ENCODE measurements at regions not wholly inside any gene's neighbourhood (a gene's known extent, or its start where the extent isn't known, plus 50 kb on each side); places are given as distances from the start of the nearest gene placed in this dataset.

DNA sequence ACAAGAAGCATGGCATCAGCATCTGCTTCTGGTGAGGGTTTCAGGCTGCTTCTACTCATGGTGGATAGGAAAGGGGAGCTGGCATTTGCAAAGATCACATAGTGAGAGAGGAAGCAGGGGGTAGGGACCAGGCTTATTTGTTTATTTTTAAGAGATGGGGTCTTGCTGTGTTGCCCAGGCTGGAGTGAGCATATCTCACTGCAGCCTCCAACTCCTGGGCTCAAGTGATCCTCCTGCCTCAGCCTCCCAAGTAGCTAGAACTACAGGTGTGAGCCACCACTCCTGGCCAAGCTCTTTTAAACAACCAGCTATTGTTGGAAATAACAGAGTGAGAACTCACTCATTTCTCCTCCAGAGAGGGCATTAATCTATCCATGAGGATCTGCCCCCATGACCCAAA is 138.8 kb upstream of the FOXN2 start:
- no peak overlapping the region for H3K4me3 Mint-ChIP-seq

DNA sequence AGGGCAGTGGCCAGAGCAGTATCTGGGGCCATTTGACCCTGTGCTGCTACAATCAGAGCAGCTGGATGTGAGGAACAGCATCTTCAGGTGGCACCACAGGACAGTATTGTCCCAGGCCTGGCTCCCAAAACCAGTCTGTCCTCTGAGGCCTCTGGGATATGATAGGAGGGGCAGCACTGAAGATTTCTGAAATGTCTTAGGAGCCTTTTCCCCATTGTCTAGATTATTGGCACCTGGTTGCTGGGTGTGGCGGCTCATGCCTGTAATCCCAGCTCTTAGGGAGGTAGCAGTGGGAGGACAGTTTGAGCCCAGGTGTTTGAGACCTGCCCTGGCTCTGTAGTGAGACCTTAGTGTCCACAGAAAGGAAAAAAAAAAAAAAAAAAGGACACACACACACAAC is 137.6 kb upstream of the FOXN2 start:
- ChIA-PET POLR2A (interaction anchor here in 1 of 2 donors (0.6 kb wide), 1 partner anchor 33 kb away, joined by 3 read pairs; no protein-coding TSS in a partner anchor), CTCF (no interaction called here)
- Mint-ChIP-seq H3K4me1 (no peaks in the 10 kb centered on the region), H3K9me3 (no peaks in the 10 kb centered on the region), H3K27ac (no peak overlapping the region), H3K27me3 (no peaks in the 10 kb centered on the region), H3K36me3 (no peaks in the 10 kb centered on the region), H3K4me3 (no peak overlapping the region)
- H3K4me3 ChIP-seq (ENCODE audit: control insufficient read depth in 1 of 2, extremely low read depth in 1 of 2, low read length in 1 of 2): no peak overlapping the region
- no peaks in the 10 kb centered on the region for H3K27me3 ChIP-seq (replicated peaks in 1 of 2; ENCODE audit: control insufficient read depth in 2 of 2, extremely low read depth in 1 of 2, insufficient read depth in 2 of 2, low read length in 1 of 2)
- no peak overlapping the region for H3K27ac ChIP-seq (ENCODE audit: low read length)
- DNase-seq: no peak
- no peak for ATAC-seq (replicated peaks in 1 of 4)
- no peaks in the 10 kb centered on the region for H3K9me3 ChIP-seq
- H3K36me3 ChIP-seq (ENCODE audit: control insufficient read depth in 2 of 2, extremely low read depth in 1 of 2, insufficient read depth in 1 of 2, low read length in 1 of 2): no peaks in the 10 kb centered on the region
- H3K4me1 ChIP-seq (ENCODE audit: control insufficient read depth in 1 of 2, extremely low read depth in 1 of 2, insufficient read depth in 2 of 2, low read length in 2 of 2): no peaks in the 10 kb centered on the region
- WGBS (ENCODE audit: insufficient coverage): no CpG with 5 or more reads among the region's 1 CpG

More for the DNA sequence above, 138.8 kb upstream of the FOXN2 start:
- ChIA-PET POLR2A (no interaction called here), CTCF (no interaction called here)
- H3K9me3 Mint-ChIP-seq: no peaks in the 10 kb centered on the region
- DNase-seq (no peak), ATAC-seq (replicated peaks in 1 of 4) (no peak)
- Histone ChIP-seq H3K36me3 (ENCODE audit: control insufficient read depth in 2 of 2, extremely low read depth in 1 of 2, insufficient read depth in 1 of 2, low read length in 1 of 2) (no peaks in the 10 kb centered on the region), H3K9me3 (no peaks in the 10 kb centered on the region), H3K4me3 (ENCODE audit: control insufficient read depth in 1 of 2, extremely low read depth in 1 of 2, low read length in 1 of 2) (no peak overlapping the region), H3K27ac (ENCODE audit: low read length) (no peak overlapping the region), H3K27me3 (replicated peaks in 1 of 2; ENCODE audit: control insufficient read depth in 2 of 2, extremely low read depth in 1 of 2, insufficient read depth in 2 of 2, low read length in 1 of 2) (peaks cover 0 to 5% of the 10 kb centered on the region in 2 experiments), H3K4me1 (ENCODE audit: control insufficient read depth in 1 of 2, extremely low read depth in 1 of 2, insufficient read depth in 2 of 2, low read length in 2 of 2) (no peaks in the 10 kb centered on the region)
- no peaks in the 10 kb centered on the region for H3K36me3 Mint-ChIP-seq
- H3K27ac Mint-ChIP-seq: no peak overlapping the region
- H3K4me1 Mint-ChIP-seq: no peaks in the 10 kb centered on the region
- no peaks in the 10 kb centered on the region for H3K27me3 Mint-ChIP-seq

DNA sequence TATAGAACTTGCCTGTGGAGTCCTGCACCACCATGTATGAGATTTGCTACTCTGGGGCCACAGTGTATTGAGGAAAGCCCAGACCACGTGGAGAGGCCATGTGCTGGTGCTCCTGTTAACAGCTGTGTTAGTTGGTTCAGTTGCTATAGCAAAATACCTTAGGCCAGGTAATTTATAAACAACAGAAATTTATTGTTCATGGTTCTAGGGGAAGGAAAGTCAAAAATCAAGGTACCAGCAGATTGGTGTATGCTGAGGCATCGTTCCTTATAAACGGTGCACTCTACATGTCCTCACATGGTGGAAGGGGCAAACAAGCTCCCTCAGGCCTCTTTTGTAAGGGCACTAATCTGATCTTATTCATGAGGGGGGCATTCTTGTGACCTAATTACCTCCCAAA is 135.9 kb upstream of the FOXN2 start:
- H3K4me1 Mint-ChIP-seq: no peaks in the 10 kb centered on the region
- WGBS (ENCODE audit: insufficient coverage): no CpG with 5 or more reads among the region's 3 CpGs
- no peaks in the 10 kb centered on the region for H3K36me3 Mint-ChIP-seq

DNA sequence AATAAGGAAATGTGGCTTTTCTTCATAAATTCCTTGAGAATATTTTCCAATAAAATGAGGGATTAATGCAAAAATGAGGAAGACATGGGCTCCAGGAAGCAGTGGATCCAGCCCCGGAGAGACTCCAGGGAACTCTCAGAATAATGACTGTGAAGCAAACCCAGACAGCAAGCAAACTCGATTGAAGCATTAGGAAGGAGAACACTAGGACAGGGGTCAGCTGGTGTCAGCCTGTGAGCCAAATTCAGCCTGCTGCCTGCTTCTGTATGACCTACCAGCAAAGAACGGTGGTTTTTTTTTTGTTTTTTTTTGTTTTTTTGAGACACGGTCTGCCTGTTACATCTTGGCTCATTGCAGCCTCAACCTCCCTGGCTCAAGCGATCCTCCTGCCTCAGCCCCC is 133.9 kb upstream of the FOXN2 start:
- H3K9me3 ChIP-seq: no peaks in the 10 kb centered on the region
- ChIA-PET POLR2A (no interaction called here), CTCF (no interaction called here)
- ATAC-seq (replicated peaks in 1 of 4): no peak
- no peaks in the 10 kb centered on the region for H3K4me1 Mint-ChIP-seq
- no peaks in the 10 kb centered on the region for H3K9me3 Mint-ChIP-seq
- WGBS (ENCODE audit: insufficient coverage): 92% methylated on average over 5 of the region's 5 CpGs
- H3K4me1 ChIP-seq (ENCODE audit: control insufficient read depth in 1 of 2, extremely low read depth in 1 of 2, insufficient read depth in 2 of 2, low read length in 2 of 2): no peaks in the 10 kb centered on the region
- H3K4me3 Mint-ChIP-seq: no peak overlapping the region
- H3K27ac ChIP-seq (ENCODE audit: low read length): no peak overlapping the region
- H3K36me3 ChIP-seq (ENCODE audit: control insufficient read depth in 2 of 2, extremely low read depth in 1 of 2, insufficient read depth in 1 of 2, low read length in 1 of 2): no peaks in the 10 kb centered on the region
- H3K27ac Mint-ChIP-seq: no peak overlapping the region
- H3K4me3 ChIP-seq (ENCODE audit: control insufficient read depth in 1 of 2, extremely low read depth in 1 of 2, low read length in 1 of 2): no peak overlapping the region
- H3K27me3 ChIP-seq (replicated peaks in 1 of 2; ENCODE audit: control insufficient read depth in 2 of 2, extremely low read depth in 1 of 2, insufficient read depth in 2 of 2, low read length in 1 of 2): no peaks in the 10 kb centered on the region
- no peak for DNase-seq
- H3K36me3 Mint-ChIP-seq: no peaks in the 10 kb centered on the region
- no peaks in the 10 kb centered on the region for H3K27me3 Mint-ChIP-seq

More for the DNA sequence above, 135.9 kb upstream of the FOXN2 start:
- H3K36me3 ChIP-seq (ENCODE audit: control insufficient read depth in 2 of 2, extremely low read depth in 1 of 2, insufficient read depth in 1 of 2, low read length in 1 of 2): no peaks in the 10 kb centered on the region
- no peak overlapping the region for H3K27ac ChIP-seq (ENCODE audit: low read length)
- H3K27me3 Mint-ChIP-seq: no peaks in the 10 kb centered on the region
- no peak overlapping the region for H3K4me3 ChIP-seq (ENCODE audit: control insufficient read depth in 1 of 2, extremely low read depth in 1 of 2, low read length in 1 of 2)
- H3K9me3 Mint-ChIP-seq: no peaks in the 10 kb centered on the region
- H3K4me1 ChIP-seq (ENCODE audit: control insufficient read depth in 1 of 2, extremely low read depth in 1 of 2, insufficient read depth in 2 of 2, low read length in 2 of 2): no peaks in the 10 kb centered on the region
- no peak for DNase-seq
- no peaks in the 10 kb centered on the region for H3K27me3 ChIP-seq (replicated peaks in 1 of 2; ENCODE audit: control insufficient read depth in 2 of 2, extremely low read depth in 1 of 2, insufficient read depth in 2 of 2, low read length in 1 of 2)
- ATAC-seq (replicated peaks in 1 of 4): no peak
- no peak overlapping the region for H3K27ac Mint-ChIP-seq
- no peaks in the 10 kb centered on the region for H3K9me3 ChIP-seq
- ChIA-PET POLR2A (no interaction called here), CTCF (no interaction called here)
- no peak overlapping the region for H3K4me3 Mint-ChIP-seq

DNA sequence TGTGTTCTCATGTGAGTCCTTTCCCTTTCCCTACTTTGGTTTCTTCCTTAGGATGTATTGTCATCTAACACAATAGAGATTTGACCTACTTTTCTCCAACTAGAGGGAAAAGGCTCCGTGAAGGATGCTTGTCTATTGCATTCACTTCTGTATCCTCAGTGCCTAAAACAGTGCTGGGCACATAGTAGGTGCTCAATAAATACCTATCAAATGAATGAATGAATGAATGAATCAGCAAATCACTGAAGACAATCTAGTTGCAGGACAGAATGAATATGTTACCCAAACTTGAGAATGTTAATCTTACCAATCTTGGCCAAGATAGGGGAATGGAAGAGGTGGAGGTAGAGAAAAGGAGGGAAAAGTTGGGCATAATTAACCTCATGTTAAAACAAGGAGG is 131.2 kb upstream of the FOXN2 start:
- H3K4me1 ChIP-seq (ENCODE audit: control insufficient read depth in 1 of 2, extremely low read depth in 1 of 2, insufficient read depth in 2 of 2, low read length in 2 of 2): no peaks in the 10 kb centered on the region
- ChIA-PET POLR2A (no interaction called here), CTCF (no interaction called here)
- no peaks in the 10 kb centered on the region for H3K36me3 ChIP-seq (ENCODE audit: control insufficient read depth in 2 of 2, extremely low read depth in 1 of 2, insufficient read depth in 1 of 2, low read length in 1 of 2)
- no peaks in the 10 kb centered on the region for H3K9me3 Mint-ChIP-seq
- no peaks in the 10 kb centered on the region for H3K27me3 ChIP-seq (replicated peaks in 1 of 2; ENCODE audit: control insufficient read depth in 2 of 2, extremely low read depth in 1 of 2, insufficient read depth in 2 of 2, low read length in 1 of 2)
- no peak for DNase-seq
- H3K4me3 Mint-ChIP-seq: no peak overlapping the region
- no peaks in the 10 kb centered on the region for H3K9me3 ChIP-seq
- no peaks in the 10 kb centered on the region for H3K36me3 Mint-ChIP-seq
- WGBS (ENCODE audit: insufficient coverage): no CpG with 5 or more reads among the region's 1 CpG
- peaks cover 0 to 2% of the 10 kb centered on the region in 2 donors for H3K27me3 Mint-ChIP-seq
- H3K27ac ChIP-seq (ENCODE audit: low read length): no peak overlapping the region
- no peak overlapping the region for H3K27ac Mint-ChIP-seq
- H3K4me3 ChIP-seq (ENCODE audit: control insufficient read depth in 1 of 2, extremely low read depth in 1 of 2, low read length in 1 of 2): no peak overlapping the region
- H3K4me1 Mint-ChIP-seq: no peaks in the 10 kb centered on the region
- no peak for ATAC-seq (replicated peaks in 1 of 4)

DNA sequence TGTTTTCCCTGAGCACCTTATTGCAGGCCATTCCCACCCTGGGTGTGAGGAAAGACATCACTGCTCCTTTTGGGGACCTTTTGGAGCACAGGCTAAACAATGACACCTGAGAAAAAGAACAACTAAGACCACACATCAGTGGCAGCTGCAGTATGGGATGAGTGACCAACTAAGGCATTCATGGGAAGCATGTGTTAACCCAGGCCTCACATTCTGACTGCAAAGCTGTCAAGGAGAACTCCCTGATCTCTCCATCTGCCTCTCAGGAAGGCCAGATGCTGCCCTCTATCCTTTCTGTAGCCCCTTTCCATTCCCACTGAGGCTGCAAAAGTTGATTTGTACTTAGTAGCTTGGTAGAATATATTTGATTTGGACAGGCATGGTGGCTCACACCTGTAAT is 130.5 kb upstream of the FOXN2 start:
- ATAC-seq (replicated peaks in 1 of 4) (no peak), DNase-seq (no peak)
- no peaks in the 10 kb centered on the region for H3K4me1 ChIP-seq (ENCODE audit: control insufficient read depth in 1 of 2, extremely low read depth in 1 of 2, insufficient read depth in 2 of 2, low read length in 2 of 2)
- H3K4me3 ChIP-seq (ENCODE audit: control insufficient read depth in 1 of 2, extremely low read depth in 1 of 2, low read length in 1 of 2): no peak overlapping the region
- no peaks in the 10 kb centered on the region for H3K36me3 Mint-ChIP-seq
- no peaks in the 10 kb centered on the region for H3K36me3 ChIP-seq (ENCODE audit: control insufficient read depth in 2 of 2, extremely low read depth in 1 of 2, insufficient read depth in 1 of 2, low read length in 1 of 2)
- H3K27me3 ChIP-seq (replicated peaks in 1 of 2; ENCODE audit: control insufficient read depth in 2 of 2, extremely low read depth in 1 of 2, insufficient read depth in 2 of 2, low read length in 1 of 2): no peaks in the 10 kb centered on the region
- no peaks in the 10 kb centered on the region for H3K9me3 ChIP-seq
- H3K27ac Mint-ChIP-seq: no peak overlapping the region
- H3K27ac ChIP-seq (ENCODE audit: low read length): no peak overlapping the region
- POLR2A ChIA-PET: no interaction called here
- no peaks in the 10 kb centered on the region for H3K9me3 Mint-ChIP-seq
- no peaks in the 10 kb centered on the region for H3K4me1 Mint-ChIP-seq
- H3K4me3 Mint-ChIP-seq: no peak overlapping the region
- CTCF ChIA-PET: no interaction called here
- H3K27me3 Mint-ChIP-seq: peaks cover 0 to 2% of the 10 kb centered on the region in 2 donors

DNA sequence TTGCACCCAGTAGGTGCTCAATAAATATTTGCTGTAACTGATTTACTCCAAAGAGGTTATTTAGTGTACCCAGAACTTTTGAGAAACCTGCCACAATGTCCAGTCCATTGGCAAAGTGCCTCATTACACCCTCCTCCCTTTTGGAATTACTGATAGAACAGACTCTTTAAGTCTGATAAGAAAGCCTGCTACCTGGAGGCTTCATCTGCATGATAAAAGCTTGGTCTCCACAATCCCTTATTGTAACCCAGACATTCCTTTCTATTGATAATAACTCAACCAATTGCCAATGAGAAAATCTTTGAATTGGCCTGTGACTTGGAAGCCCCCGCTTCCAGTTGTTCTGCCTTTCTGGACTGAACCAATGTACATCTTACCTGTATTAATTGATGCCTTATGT is 127.0 kb upstream of the FOXN2 start:
- Histone ChIP-seq H3K27me3 (replicated peaks in 1 of 2; ENCODE audit: control insufficient read depth in 2 of 2, extremely low read depth in 1 of 2, insufficient read depth in 2 of 2, low read length in 1 of 2) (no peaks in the 10 kb centered on the region), H3K9me3 (no peaks in the 10 kb centered on the region), H3K4me3 (ENCODE audit: control insufficient read depth in 1 of 2, extremely low read depth in 1 of 2, low read length in 1 of 2) (no peak overlapping the region), H3K27ac (ENCODE audit: low read length) (no peak overlapping the region), H3K4me1 (ENCODE audit: control insufficient read depth in 1 of 2, extremely low read depth in 1 of 2, insufficient read depth in 2 of 2, low read length in 2 of 2) (no peaks in the 10 kb centered on the region), H3K36me3 (ENCODE audit: control insufficient read depth in 2 of 2, extremely low read depth in 1 of 2, insufficient read depth in 1 of 2, low read length in 1 of 2) (no peaks in the 10 kb centered on the region)
- no peak for ATAC-seq (replicated peaks in 1 of 4)
- Mint-ChIP-seq H3K4me1 (no peaks in the 10 kb centered on the region), H3K36me3 (no peaks in the 10 kb centered on the region), H3K9me3 (peaks cover 0 to 8% (median 0%) of the 10 kb centered on the region in 3 donors), H3K27me3 (peaks cover 0 to 2% of the 10 kb centered on the region in 2 donors), H3K27ac (no peak overlapping the region), H3K4me3 (no peak overlapping the region)
- 100% methylated on average over 1 of the region's 1 CpG for WGBS (ENCODE audit: insufficient coverage)
- ChIA-PET POLR2A (no interaction called here), CTCF (no interaction called here)
- no peak for DNase-seq

Measured in T-cell (primary cell).